BE2C (cell line): ENCODE measurements at regions not wholly inside any gene's neighbourhood (a gene's known extent, or its start where the extent isn't known, plus 50 kb on each side); places are given as distances from the start of the nearest gene placed in this dataset.
"Not testable (repeated sequence)": the region's sequence is repeated elsewhere in the genome, so short reads cannot be mapped to it uniquely, and the experiment has no call there.

Experiments
- DNase-seq: peaks from one replicate; pipeline ENCODE4 v3.0.0-alpha.2; 2020
- H3K27me3 ChIP-seq: fragments of 250-450 bp; sonication (Bioruptor Pico); 2 replicates; pipeline ENCODE4 v1.5.1; 2020; ENCODE audit warnings: mild to moderate bottlenecking
- H3K36me3 ChIP-seq: fragments of 250-450 bp; sonication (Bioruptor Pico); 2 replicates; pipeline ENCODE4 v1.5.1; 2020; ENCODE audit warnings: mild to moderate bottlenecking
- H3K4me1 ChIP-seq: fragments of 250-450 bp; sonication (Bioruptor Pico); 2 replicates; pipeline ENCODE4 v1.5.1; 2020
- H3K4me3 ChIP-seq: 2 replicates; pipeline ENCODE4 v1.5.1; 2011; ENCODE audit warnings: low read depth, low read length
- H3K9me3 ChIP-seq: fragments of 250-450 bp; sonication (Bioruptor Pico); 2 replicates; pipeline ENCODE4 v1.5.1; 2020
- TF ChIP-seq, protein P1 (sequence below): IDR thresholded peaks from 2 replicates; pipeline ENCODE4 v1.5.1; 2012; ENCODE audit warnings: mild to moderate bottlenecking, low read depth, low read length

GRCh38 chr6:14518515-14519217 lies 401.1 kb downstream of the CD83 start:
- DNase-seq: peak; percentile 59
- TF ChIP-seq, protein P1, sequence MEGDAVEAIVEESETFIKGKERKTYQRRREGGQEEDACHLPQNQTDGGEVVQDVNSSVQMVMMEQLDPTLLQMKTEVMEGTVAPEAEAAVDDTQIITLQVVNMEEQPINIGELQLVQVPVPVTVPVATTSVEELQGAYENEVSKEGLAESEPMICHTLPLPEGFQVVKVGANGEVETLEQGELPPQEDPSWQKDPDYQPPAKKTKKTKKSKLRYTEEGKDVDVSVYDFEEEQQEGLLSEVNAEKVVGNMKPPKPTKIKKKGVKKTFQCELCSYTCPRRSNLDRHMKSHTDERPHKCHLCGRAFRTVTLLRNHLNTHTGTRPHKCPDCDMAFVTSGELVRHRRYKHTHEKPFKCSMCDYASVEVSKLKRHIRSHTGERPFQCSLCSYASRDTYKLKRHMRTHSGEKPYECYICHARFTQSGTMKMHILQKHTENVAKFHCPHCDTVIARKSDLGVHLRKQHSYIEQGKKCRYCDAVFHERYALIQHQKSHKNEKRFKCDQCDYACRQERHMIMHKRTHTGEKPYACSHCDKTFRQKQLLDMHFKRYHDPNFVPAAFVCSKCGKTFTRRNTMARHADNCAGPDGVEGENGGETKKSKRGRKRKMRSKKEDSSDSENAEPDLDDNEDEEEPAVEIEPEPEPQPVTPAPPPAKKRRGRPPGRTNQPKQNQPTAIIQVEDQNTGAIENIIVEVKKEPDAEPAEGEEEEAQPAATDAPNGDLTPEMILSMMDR: no peak
- Histone ChIP-seq H3K4me3 (peak overlapping the region; percentile 53), H3K4me1 (peaks cover 6% of the 10 kb centered on the region), H3K9me3 (no peaks in the 10 kb centered on the region), H3K36me3 (no peaks in the 10 kb centered on the region), H3K27me3 (no peaks in the 10 kb centered on the region)

GRCh38 chr6:14520029-14520428 lies 402.5 kb downstream of the CD83 start:
- H3K36me3 ChIP-seq: no peaks in the 10 kb centered on the region
- H3K4me1 ChIP-seq: peaks cover 11% of the 10 kb centered on the region
- H3K4me3 ChIP-seq: no peak overlapping the region
- H3K27me3 ChIP-seq: no peaks in the 10 kb centered on the region
- TF ChIP-seq, protein P1: no peak
- no peak for DNase-seq
- H3K9me3 ChIP-seq: no peaks in the 10 kb centered on the region

GRCh38 chr6:14520536-14520935 lies 403.0 kb downstream of the CD83 start:
- no peak overlapping the region for H3K4me3 ChIP-seq
- H3K36me3 ChIP-seq: no peaks in the 10 kb centered on the region
- TF ChIP-seq, protein P1: no peak
- DNase-seq: no peak
- H3K9me3 ChIP-seq: no peaks in the 10 kb centered on the region
- no peaks in the 10 kb centered on the region for H3K27me3 ChIP-seq
- peaks cover 11% of the 10 kb centered on the region for H3K4me1 ChIP-seq

GRCh38 chr6:14521141-14521540 lies 403.6 kb downstream of the CD83 start:
- no peak for DNase-seq
- H3K36me3 ChIP-seq: no peaks in the 10 kb centered on the region
- H3K9me3 ChIP-seq: no peaks in the 10 kb centered on the region
- H3K4me3 ChIP-seq: no peak overlapping the region
- H3K4me1 ChIP-seq: peaks cover 11% of the 10 kb centered on the region
- TF ChIP-seq, protein P1: no peak
- H3K27me3 ChIP-seq: no peaks in the 10 kb centered on the region

GRCh38 chr6:14521861-14522260 lies 404.3 kb downstream of the CD83 start:
- H3K4me3 ChIP-seq, DNase-seq, H3K9me3 ChIP-seq, H3K27me3 ChIP-seq, H3K36me3 ChIP-seq: not testable (repeated sequence)
- peaks cover 11% of the 10 kb centered on the region for H3K4me1 ChIP-seq

- Histone ChIP-seq H3K4me1 (peaks cover 5% of the 10 kb centered on the region), H3K9me3 (no peaks in the 10 kb centered on the region), H3K27me3 (no peaks in the 10 kb centered on the region), H3K4me3 (no peak overlapping the region), H3K36me3 (no peaks in the 10 kb centered on the region)
- TF ChIP-seq, protein P1: no peak
- no peak for DNase-seq
These were observed 406.7 kb downstream of the CD83 start for GRCh38 chr6:14524319-14524718.
